ENCODE measurements at regions not wholly inside any gene's neighbourhood (a gene's known extent, or its start where the extent isn't known, plus 50 kb on each side); places are given as distances from the start of the nearest gene placed in this dataset.

GRCh38 chr3:64390893-64391292 lies 165.6 kb upstream of the PRICKLE2 start:
- H3K27me3 ChIP-seq (ENCODE audit: control insufficient read depth, insufficient read depth, low read length): no peaks in the 10 kb centered on the region
- no peak overlapping the region for H3K4me2 ChIP-seq (ENCODE audit: extremely low read depth, insufficient read depth, low read length)
- DNase-seq (ENCODE audit: low read depth in 2 of 2): no peak
- no peak overlapping the region for H2AFZ ChIP-seq (ENCODE audit: low read length)
- no peak overlapping the region for H3K27ac ChIP-seq (ENCODE audit: insufficient read depth, low read length)
- H3K4me3 ChIP-seq (replicated peaks in 1 of 4; ENCODE audit: control extremely low read depth in 1 of 4, insufficient read depth in 1 of 4, low read depth in 3 of 4, low read length in 4 of 4): no peak overlapping the region
- H3K79me2 ChIP-seq (ENCODE audit: control insufficient read depth, insufficient read depth, low read length): no peaks in the 10 kb centered on the region
- no peaks in the 10 kb centered on the region for H3K36me3 ChIP-seq (ENCODE audit: control insufficient read depth, insufficient read depth, low read length)
- no peaks in the 10 kb centered on the region for H4K20me1 ChIP-seq (ENCODE audit: control insufficient read depth, extremely low read depth, insufficient read depth, low read length)
- H3K9me3 ChIP-seq (ENCODE audit: control insufficient read depth, insufficient read depth, low read depth, low read length): no peaks in the 10 kb centered on the region
- H3K9ac ChIP-seq (ENCODE audit: insufficient read depth, low read length): no peak overlapping the region
- H3K4me1 ChIP-seq (ENCODE audit: control insufficient read depth, extremely low read depth, insufficient read depth, low read length): no peaks in the 10 kb centered on the region
- TF ChIP-seq EZH2 (IDR thresholded peaks at IDR 0.05; ENCODE audit: low read length, missing control alignments) (no peak), CTCF (conservative IDR thresholded peaks at IDR 0.05 in 1 of 2, IDR thresholded peaks at IDR 0.05 in 1 of 2; ENCODE audit: low read depth in 1 of 2, low read length in 2 of 2) (no peak)

GRCh38 chr3:64388886-64389285 lies 163.6 kb upstream of the PRICKLE2 start:
- no peaks in the 10 kb centered on the region for H3K36me3 ChIP-seq (ENCODE audit: control insufficient read depth, insufficient read depth, low read length)
- no peaks in the 10 kb centered on the region for H3K4me1 ChIP-seq (ENCODE audit: control insufficient read depth, extremely low read depth, insufficient read depth, low read length)
- TF ChIP-seq CTCF (conservative IDR thresholded peaks at IDR 0.05 in 1 of 2, IDR thresholded peaks at IDR 0.05 in 1 of 2; ENCODE audit: low read depth in 1 of 2, low read length in 2 of 2) (no peak), EZH2 (IDR thresholded peaks at IDR 0.05; ENCODE audit: low read length, missing control alignments) (no peak)
- no peaks in the 10 kb centered on the region for H3K27me3 ChIP-seq (ENCODE audit: control insufficient read depth, insufficient read depth, low read length)
- H3K79me2 ChIP-seq (ENCODE audit: control insufficient read depth, insufficient read depth, low read length): no peaks in the 10 kb centered on the region
- H3K4me2 ChIP-seq (ENCODE audit: extremely low read depth, insufficient read depth, low read length): no peak overlapping the region
- no peak overlapping the region for H3K4me3 ChIP-seq (replicated peaks in 1 of 4; ENCODE audit: control extremely low read depth in 1 of 4, insufficient read depth in 1 of 4, low read depth in 3 of 4, low read length in 4 of 4)
- DNase-seq (ENCODE audit: low read depth in 2 of 2): peak in 1 of 2 donors; percentile 64
- no peaks in the 10 kb centered on the region for H3K9me3 ChIP-seq (ENCODE audit: control insufficient read depth, insufficient read depth, low read depth, low read length)
- H2AFZ ChIP-seq (ENCODE audit: low read length): no peak overlapping the region
- no peak overlapping the region for H3K27ac ChIP-seq (ENCODE audit: insufficient read depth, low read length)
- no peaks in the 10 kb centered on the region for H4K20me1 ChIP-seq (ENCODE audit: control insufficient read depth, extremely low read depth, insufficient read depth, low read length)
- no peak overlapping the region for H3K9ac ChIP-seq (ENCODE audit: insufficient read depth, low read length)

- no peaks in the 10 kb centered on the region for H3K9me3 ChIP-seq (ENCODE audit: control insufficient read depth, insufficient read depth, low read depth, low read length)
Observed at GRCh38 chr3:64387688-64388087, 162.4 kb upstream of the PRICKLE2 start.

More at GRCh38 chr3:64387688-64388087, 162.4 kb upstream of the PRICKLE2 start:
- Histone ChIP-seq H3K4me1 (ENCODE audit: control insufficient read depth, extremely low read depth, insufficient read depth, low read length) (no peaks in the 10 kb centered on the region), H4K20me1 (ENCODE audit: control insufficient read depth, extremely low read depth, insufficient read depth, low read length) (no peaks in the 10 kb centered on the region), H3K36me3 (ENCODE audit: control insufficient read depth, insufficient read depth, low read length) (no peaks in the 10 kb centered on the region), H2AFZ (ENCODE audit: low read length) (no peak overlapping the region), H3K27me3 (ENCODE audit: control insufficient read depth, insufficient read depth, low read length) (no peaks in the 10 kb centered on the region), H3K79me2 (ENCODE audit: control insufficient read depth, insufficient read depth, low read length) (no peaks in the 10 kb centered on the region), H3K9ac (ENCODE audit: insufficient read depth, low read length) (no peak overlapping the region), H3K4me3 (replicated peaks in 1 of 4; ENCODE audit: control extremely low read depth in 1 of 4, insufficient read depth in 1 of 4, low read depth in 3 of 4, low read length in 4 of 4) (no peak overlapping the region), H3K27ac (ENCODE audit: insufficient read depth, low read length) (no peak overlapping the region), H3K4me2 (ENCODE audit: extremely low read depth, insufficient read depth, low read length) (no peak overlapping the region)
- no peak for DNase-seq (ENCODE audit: low read depth in 2 of 2)
- TF ChIP-seq CTCF (conservative IDR thresholded peaks at IDR 0.05 in 1 of 2, IDR thresholded peaks at IDR 0.05 in 1 of 2; ENCODE audit: low read depth in 1 of 2, low read length in 2 of 2) (no peak), EZH2 (IDR thresholded peaks at IDR 0.05; ENCODE audit: low read length, missing control alignments) (no peak)
